Esophagus squamous epithelium (tissue), 4 donors: ENCODE measurements at regions not wholly inside any gene's neighbourhood (a gene's known extent, or its start where the extent isn't known, plus 50 kb on each side); places are given as distances from the start of the nearest gene placed in this dataset.

Experiments used
- CTCF ChIP-seq, 6 experiments: fragments of 450-650 bp in 4 of 6; fragments of 200-600 bp in 2 of 6; sonication (generic) in 2 of 6; IDR thresholded peaks; one replicate each; pipeline ENCODE4 v1.5.1; 2016 to 2019; ENCODE audit warnings: antibody characterized with exemption in 6 of 6, mild to moderate bottlenecking in 4 of 6, moderate library complexity in 4 of 6
- POLR2A ChIP-seq, 4 donors: fragments of 450-650 bp; IDR thresholded peaks; one replicate each; pipeline ENCODE4 v1.6.1; 2017; ENCODE audit warnings: antibody characterized with exemption in 4 of 4, mild to moderate bottlenecking in 4 of 4, moderate library complexity in 3 of 4

- no peak for TF ChIP-seq CTCF (IDR thresholded peaks at IDR 0.05)
- no peak for TF ChIP-seq POLR2A (IDR thresholded peaks at IDR 0.05)
Observed at GRCh38 chr12:74977832-74978481, 231.7 kb downstream of the KCNC2 start.
